Spleen (tissue), 7 donors: ENCODE measurements at regions not wholly inside any gene's neighbourhood (a gene's known extent, or its start where the extent isn't known, plus 50 kb on each side); places are given as distances from the start of the nearest gene placed in this dataset.

Experiments used
- CTCF ChIP-seq, 11 experiments: fragments of 200-600 bp in 7 of 11; fragments of 450-650 bp in 4 of 11; sonication (generic) in 4 of 11; IDR thresholded peaks in 8 of 11; conservative IDR thresholded peaks in 3 of 11; 1 replicate in 7 of 11; 2 replicates in 4 of 11; pipeline versions ENCODE4 v1.4.0 to v1.8.0; 2016 to 2021; ENCODE audit warnings: antibody characterized with exemption in 11 of 11, inconsistent platforms in 4 of 11, mild to moderate bottlenecking in 1 of 11
- POLR2A ChIP-seq, 3 donors: fragments of 450-650 bp; IDR thresholded peaks; one replicate each; pipeline ENCODE4 v1.5.1; 2017; ENCODE audit warnings: antibody characterized with exemption in 3 of 3, mild to moderate bottlenecking in 1 of 3
- donor health status: DM: no; HTN: no; CAD: no; lungs with moderate emphysema.
- donor health status: DM: no; HTN: no; CAD: no.
- donor health status: DM: no; HTN: no; CAD: no.

- TF ChIP-seq CTCF (IDR thresholded peaks at IDR 0.05 in 8 of 11, conservative IDR thresholded peaks at IDR 0.05 in 3 of 11) (no peak), POLR2A (IDR thresholded peaks at IDR 0.05) (no peak)
Measured at GRCh38 chr2:129909651-129910418, 69.6 kb upstream of the RAB6C start.
